Kidney (tissue), 13 donors: ENCODE measurements at regions not wholly inside any gene's neighbourhood (a gene's known extent, or its start where the extent isn't known, plus 50 kb on each side); places are given as distances from the start of the nearest gene placed in this dataset.
A peak's percentile ranks its signal among the peaks of the same experiment; 100 is the strongest.

ENCODE experiments used
- DNase-seq, 5 donors: peaks; one replicate each; pipeline ENCODE4 v3.0.0-alpha.2; 2013 to 2020
- FAIRE-seq: peaks from 2 replicates; lab custom pipeline; 2012; peaks lifted over from hg19 to GRCh38; lab: Jason Lieb, UNC
- H3K27ac ChIP-seq, 2 donors: one replicate each; pipeline ENCODE4 v1.7.0; 2013; ENCODE audit warnings: low read depth in 2 of 2, low read length in 2 of 2, inconsistent platforms in 1 of 2
- H3K27me3 ChIP-seq: one replicate; pipeline ENCODE4 v1.7.1; 2013; ENCODE audit warnings: low read length, inconsistent platforms; ENCODE audit not compliant: control insufficient read depth, insufficient read depth
- H3K36me3 ChIP-seq, 3 donors: one replicate each; pipeline versions ENCODE4 v1.7.0 to v1.7.1; 2013; ENCODE audit warnings: low read length in 3 of 3, control low read depth in 1 of 3, inconsistent platforms in 1 of 3; ENCODE audit not compliant: insufficient read depth in 3 of 3, control insufficient read depth in 2 of 3
- H3K4me1 ChIP-seq, 3 donors: one replicate each; pipeline versions ENCODE4 v1.7.0 to v1.7.1; 2013; ENCODE audit warnings: low read length in 3 of 3, inconsistent platforms in 1 of 3, low read depth in 1 of 3; ENCODE audit not compliant: control insufficient read depth in 2 of 3, insufficient read depth in 2 of 3
- H3K4me3 ChIP-seq, 3 donors: one replicate each; pipeline versions ENCODE4 v1.7.0 to v1.8.1; 2013; ENCODE audit warnings: low read length in 3 of 3, control low read depth in 1 of 3, inconsistent platforms in 1 of 3
- H3K9ac ChIP-seq, 3 donors: one replicate each; pipeline versions ENCODE4 v1.7.0 to v1.7.1; 2013; ENCODE audit warnings: low read length in 3 of 3, control low read depth in 1 of 3, inconsistent platforms in 1 of 3
- H3K9me3 ChIP-seq, 3 donors: one replicate each; pipeline versions ENCODE4 v1.7.0 to v1.7.1; 2013; ENCODE audit warnings: low read length in 3 of 3, control low read depth in 1 of 3, inconsistent platforms in 1 of 3; ENCODE audit not compliant: control insufficient read depth in 2 of 3, insufficient read depth in 1 of 3
- intact Hi-C: fragments of 100-400 bp; cut with DNase I; formaldehyde crosslinking; loops from one replicate; pipeline ENCODE4 v1.11.1; 2022
- TF ChIP-seq, protein P1 (sequence below): IDR thresholded peaks from 3 replicates; pipeline ENCODE4 v1.5.1; 2012; ENCODE audit warnings: mild to moderate bottlenecking, moderate library complexity, borderline replicate concordance; ENCODE audit not compliant: insufficient read depth; ENCODE audit errors: extremely low read depth
- donor health status: control.
- donor health status: control.
- donor health status: control.
- donor health status: control.
- donor health status: control.
- donor health status: DM: yes; HTN: yes; CAD: no.
- donor health status: Normal renal cell carcinoma (clear cell type).

DNA sequence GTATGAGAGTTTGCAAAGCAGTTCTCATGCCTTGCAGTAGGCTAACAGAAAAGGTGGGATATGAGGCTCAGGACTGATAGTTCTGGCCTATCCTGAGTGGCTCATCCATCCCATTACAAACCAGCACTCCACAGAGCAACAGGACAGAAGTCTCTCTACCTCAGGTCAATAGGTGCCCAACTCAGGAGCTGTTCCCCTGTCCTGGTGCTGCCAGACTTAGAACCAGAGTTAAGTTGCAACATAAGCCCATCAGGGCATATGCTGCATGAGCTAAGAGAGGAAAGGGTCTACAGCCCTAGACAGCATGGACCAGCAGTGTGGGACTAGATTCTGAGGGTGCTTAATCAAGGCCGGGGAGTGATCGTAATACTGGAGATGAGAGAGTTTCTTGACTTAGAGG lies 104.8 kb upstream of the ECI2 start:
- Histone ChIP-seq H3K4me1 (no peaks in the 10 kb centered on the region), H3K36me3 (no peaks in the 10 kb centered on the region), H3K9ac (no peak overlapping the region), H3K27ac (no peak overlapping the region), H3K9me3 (peaks cover 0 to 4% (median 0%) of the 10 kb centered on the region in 3 donors), H3K4me3 (no peak overlapping the region), H3K27me3 (no peaks in the 10 kb centered on the region)
- TF ChIP-seq, protein P1, sequence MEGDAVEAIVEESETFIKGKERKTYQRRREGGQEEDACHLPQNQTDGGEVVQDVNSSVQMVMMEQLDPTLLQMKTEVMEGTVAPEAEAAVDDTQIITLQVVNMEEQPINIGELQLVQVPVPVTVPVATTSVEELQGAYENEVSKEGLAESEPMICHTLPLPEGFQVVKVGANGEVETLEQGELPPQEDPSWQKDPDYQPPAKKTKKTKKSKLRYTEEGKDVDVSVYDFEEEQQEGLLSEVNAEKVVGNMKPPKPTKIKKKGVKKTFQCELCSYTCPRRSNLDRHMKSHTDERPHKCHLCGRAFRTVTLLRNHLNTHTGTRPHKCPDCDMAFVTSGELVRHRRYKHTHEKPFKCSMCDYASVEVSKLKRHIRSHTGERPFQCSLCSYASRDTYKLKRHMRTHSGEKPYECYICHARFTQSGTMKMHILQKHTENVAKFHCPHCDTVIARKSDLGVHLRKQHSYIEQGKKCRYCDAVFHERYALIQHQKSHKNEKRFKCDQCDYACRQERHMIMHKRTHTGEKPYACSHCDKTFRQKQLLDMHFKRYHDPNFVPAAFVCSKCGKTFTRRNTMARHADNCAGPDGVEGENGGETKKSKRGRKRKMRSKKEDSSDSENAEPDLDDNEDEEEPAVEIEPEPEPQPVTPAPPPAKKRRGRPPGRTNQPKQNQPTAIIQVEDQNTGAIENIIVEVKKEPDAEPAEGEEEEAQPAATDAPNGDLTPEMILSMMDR, result no peak
- intact Hi-C loops, result no loop called here
- FAIRE-seq (no peak), DNase-seq (no peak)

DNA sequence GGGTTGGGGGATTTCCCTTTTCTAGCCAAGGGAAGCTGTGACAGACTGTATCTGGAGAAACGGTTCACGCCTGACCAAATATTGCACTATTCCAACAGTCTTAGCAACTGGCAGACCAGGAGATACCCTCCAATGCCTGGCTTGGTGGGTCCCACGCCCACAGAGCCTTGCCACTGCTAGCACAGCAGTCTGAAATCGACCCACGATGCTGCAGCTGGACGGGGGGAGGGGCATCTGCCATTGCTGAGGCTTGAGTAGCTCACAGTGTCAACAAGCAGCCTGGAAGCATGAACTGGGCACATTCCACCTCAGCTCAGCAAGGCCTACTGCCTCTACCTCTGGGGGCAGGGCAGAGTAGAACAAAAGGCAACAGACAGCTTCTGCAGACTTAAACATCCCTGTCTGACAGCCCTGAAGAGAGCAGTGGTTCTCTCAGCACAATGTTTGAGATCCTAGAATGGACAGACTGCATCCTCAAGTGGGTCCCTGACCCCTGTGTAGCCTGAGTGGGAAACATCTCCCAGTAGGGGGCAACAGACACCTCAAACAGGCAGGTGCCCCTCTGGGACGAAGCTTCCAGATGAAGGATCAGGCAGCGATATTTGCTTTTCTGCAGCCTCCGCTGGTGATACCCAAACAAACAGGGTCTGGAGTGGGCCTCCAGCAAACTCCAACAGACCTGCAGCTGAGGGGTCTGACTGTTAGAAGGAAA lies 89.9 kb upstream of the ECI2 start:
- DNase-seq (peak in 2 of 5 donors; percentile 22 to 47), FAIRE-seq (no peak)
- no peak overlapping the region for H3K27ac ChIP-seq
- H3K4me3 ChIP-seq, result no peak overlapping the region
- intact Hi-C loops, result no loop called here
- H3K9ac ChIP-seq, result no peak overlapping the region
- H3K4me1 ChIP-seq, result no peaks in the 10 kb centered on the region
- no peaks in the 10 kb centered on the region for H3K27me3 ChIP-seq
- no peaks in the 10 kb centered on the region for H3K9me3 ChIP-seq
- no peaks in the 10 kb centered on the region for H3K36me3 ChIP-seq
- TF ChIP-seq, protein P1, result no peak

DNA sequence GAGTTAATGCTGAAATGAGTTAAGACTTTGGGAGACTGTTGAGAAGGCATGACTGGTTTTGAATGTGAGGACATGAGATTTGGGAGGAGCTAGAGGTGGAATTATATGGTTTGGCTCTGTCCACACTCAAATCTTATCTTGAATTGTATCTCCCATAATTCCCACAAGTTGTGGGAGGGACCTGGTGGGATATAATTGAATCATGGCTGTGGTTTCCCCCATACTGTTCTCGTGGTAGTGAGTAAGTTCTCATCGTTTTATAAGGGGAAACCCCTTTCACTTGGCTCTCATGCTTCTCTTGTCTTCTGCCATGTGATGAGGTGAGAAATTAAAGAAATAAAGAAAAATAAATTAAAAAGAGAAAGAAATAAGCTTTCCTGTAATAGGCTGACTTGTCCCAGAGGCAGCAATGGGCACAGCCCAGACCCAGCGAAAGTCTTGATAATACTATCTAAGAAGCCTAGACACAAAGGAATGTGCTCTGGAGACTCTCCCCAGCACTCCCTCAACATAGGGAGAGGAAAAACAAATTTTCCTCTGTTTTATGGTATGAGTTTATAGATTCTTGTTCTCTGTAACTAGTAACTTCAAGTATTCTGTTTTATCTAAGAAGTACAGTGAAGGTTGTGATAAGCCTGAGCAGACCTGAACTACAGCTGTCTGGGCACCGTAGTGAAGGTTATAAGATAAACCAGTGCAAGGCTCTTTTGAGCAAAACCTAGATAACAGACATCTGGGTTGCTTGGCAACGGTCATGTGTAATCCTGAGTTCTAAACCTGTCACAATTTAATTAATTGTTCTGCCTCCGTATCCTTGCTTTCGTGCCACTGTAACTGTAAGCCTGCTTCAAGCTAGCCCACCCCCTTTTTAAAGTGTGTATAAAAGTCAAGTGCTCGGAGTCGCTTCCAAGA lies 88.9 kb upstream of the ECI2 start:
- Histone ChIP-seq H3K36me3 (no peaks in the 10 kb centered on the region), H3K4me3 (no peak overlapping the region), H3K4me1 (no peaks in the 10 kb centered on the region), H3K9ac (no peak overlapping the region), H3K27ac (no peak overlapping the region), H3K27me3 (no peaks in the 10 kb centered on the region), H3K9me3 (no peaks in the 10 kb centered on the region)
- no peak for FAIRE-seq
- TF ChIP-seq, protein P1, result no peak
- intact Hi-C loops, result no loop called here
- peak in 3 of 5 donors; percentile 17 to 61 (median 47) for DNase-seq
